Spinal cord (tissue), 9 donors: ENCODE measurements at regions not wholly inside any gene's neighbourhood (a gene's known extent, or its start where the extent isn't known, plus 50 kb on each side); places are given as distances from the start of the nearest gene placed in this dataset.
A peak's percentile ranks its signal among the peaks of the same experiment; 100 is the strongest.

ENCODE experiments used
- DNase-seq, 6 donors: peaks; one replicate each; pipeline versions ENCODE4 v3.0.0 to v3.0.0-alpha.2; 2013 to 2015; ENCODE audit warnings: low spot score in 6 of 6, low read depth in 4 of 6
- H3K27ac ChIP-seq: one replicate; pipeline ENCODE4 v1.5.1; 2013; ENCODE audit warnings: low read depth, low read length, control low read depth
- H3K27me3 ChIP-seq: one replicate; pipeline ENCODE4 v1.6.1; 2013; ENCODE audit warnings: low read length; ENCODE audit not compliant: control insufficient read depth, insufficient read depth
- H3K36me3 ChIP-seq: one replicate; pipeline ENCODE4 v1.6.1; 2013; ENCODE audit warnings: low read length; ENCODE audit not compliant: control insufficient read depth, insufficient read depth
- H3K4me1 ChIP-seq: one replicate; pipeline ENCODE4 v1.6.1; 2013; ENCODE audit warnings: low read length; ENCODE audit not compliant: control insufficient read depth, insufficient read depth
- H3K4me3 ChIP-seq: one replicate; pipeline ENCODE4 v1.5.1; 2013; ENCODE audit warnings: low read depth, low read length, control low read depth
- H3K9me3 ChIP-seq: one replicate; pipeline ENCODE4 v1.6.1; 2013; ENCODE audit warnings: low read length; ENCODE audit not compliant: control insufficient read depth, insufficient read depth
- WGBS: methylation state at CpG from one replicate; pipeline ENCODE4 v1.1.5; 2013; ENCODE audit warnings: missing lambda C conversion rate; ENCODE audit not compliant: insufficient coverage; 5-methylcytosine and 5-hydroxymethylcytosine counted together
- donor health status: healthy.

- Histone ChIP-seq H3K9me3 (no peaks in the 10 kb centered on the region), H3K36me3 (no peaks in the 10 kb centered on the region), H3K4me3 (no peak overlapping the region), H3K27ac (no peak overlapping the region), H3K27me3 (no peaks in the 10 kb centered on the region), H3K4me1 (no peaks in the 10 kb centered on the region)
- no CpG with 5 or more reads among the region's 2 CpGs for WGBS
- DNase-seq = no peak
Observed at GRCh38 chr4:160846121-160846520, 1317.7 kb downstream of the FSTL5 start.

- Histone ChIP-seq H3K4me3 (no peak overlapping the region), H3K27ac (no peak overlapping the region), H3K36me3 (no peaks in the 10 kb centered on the region), H3K27me3 (no peaks in the 10 kb centered on the region), H3K9me3 (no peaks in the 10 kb centered on the region), H3K4me1 (no peaks in the 10 kb centered on the region)
- no peak for DNase-seq
- WGBS = no CpG with 5 or more reads among the region's 1 CpG
Observed at GRCh38 chr4:160847228-160847627, 1316.6 kb downstream of the FSTL5 start.

- Histone ChIP-seq H3K27ac (no peak overlapping the region), H3K4me1 (no peaks in the 10 kb centered on the region), H3K4me3 (no peak overlapping the region), H3K36me3 (no peaks in the 10 kb centered on the region), H3K27me3 (no peaks in the 10 kb centered on the region), H3K9me3 (no peaks in the 10 kb centered on the region)
- DNase-seq = no peak
- WGBS = 61% methylated on average over 2 of the region's 4 CpGs
Observed at GRCh38 chr4:160848489-160848888, 1315.3 kb downstream of the FSTL5 start.

GRCh38 chr4:160848901-160849760, 1314.7 kb downstream of the FSTL5 start:
- no peaks in the 10 kb centered on the region for H3K27me3 ChIP-seq
- no peak overlapping the region for H3K27ac ChIP-seq
- H3K36me3 ChIP-seq = no peaks in the 10 kb centered on the region
- WGBS = 36% methylated on average over 5 of the region's 9 CpGs
- no peaks in the 10 kb centered on the region for H3K4me1 ChIP-seq
- no peak overlapping the region for H3K4me3 ChIP-seq
- H3K9me3 ChIP-seq = no peaks in the 10 kb centered on the region
- peak in 1 of 6 donors; percentile 16 for DNase-seq

GRCh38 chr4:160864253-160864652, 1299.5 kb downstream of the FSTL5 start:
- DNase-seq = no peak
- Histone ChIP-seq H3K36me3 (no peaks in the 10 kb centered on the region), H3K4me1 (no peaks in the 10 kb centered on the region), H3K27ac (no peak overlapping the region), H3K4me3 (no peak overlapping the region), H3K27me3 (no peaks in the 10 kb centered on the region), H3K9me3 (no peaks in the 10 kb centered on the region)
- WGBS = no CpG with 5 or more reads among the region's 1 CpG

GRCh38 chr4:160869899-160870298, 1293.9 kb downstream of the FSTL5 start:
- H3K36me3 ChIP-seq = no peaks in the 10 kb centered on the region
- no peak overlapping the region for H3K4me3 ChIP-seq
- H3K27me3 ChIP-seq = no peaks in the 10 kb centered on the region
- DNase-seq = no peak
- no peaks in the 10 kb centered on the region for H3K4me1 ChIP-seq
- H3K27ac ChIP-seq = no peak overlapping the region
- no peaks in the 10 kb centered on the region for H3K9me3 ChIP-seq

GRCh38 chr4:160872491-160872890, 1291.3 kb downstream of the FSTL5 start:
- Histone ChIP-seq H3K27ac (no peak overlapping the region), H3K27me3 (no peaks in the 10 kb centered on the region), H3K36me3 (no peaks in the 10 kb centered on the region), H3K9me3 (no peaks in the 10 kb centered on the region), H3K4me1 (no peaks in the 10 kb centered on the region), H3K4me3 (no peak overlapping the region)
- no peak for DNase-seq

GRCh38 chr4:160877087-160877790, 1286.6 kb downstream of the FSTL5 start:
- H3K4me1 ChIP-seq = no peaks in the 10 kb centered on the region
- H3K4me3 ChIP-seq = no peak overlapping the region
- no peak overlapping the region for H3K27ac ChIP-seq
- WGBS = 82% methylated on average over 8 of the region's 9 CpGs
- DNase-seq = no peak
- no peaks in the 10 kb centered on the region for H3K9me3 ChIP-seq
- H3K36me3 ChIP-seq = no peaks in the 10 kb centered on the region
- no peaks in the 10 kb centered on the region for H3K27me3 ChIP-seq

GRCh38 chr4:160880180-160880579, 1283.6 kb downstream of the FSTL5 start:
- no peaks in the 10 kb centered on the region for H3K4me1 ChIP-seq

GRCh38 chr4:160887668-160888067, 1276.1 kb downstream of the FSTL5 start:
- no peak overlapping the region for H3K27ac ChIP-seq
- no peaks in the 10 kb centered on the region for H3K27me3 ChIP-seq
- no peaks in the 10 kb centered on the region for H3K4me1 ChIP-seq
- no peak for DNase-seq
- H3K9me3 ChIP-seq = no peaks in the 10 kb centered on the region
- H3K4me3 ChIP-seq = no peak overlapping the region
- 100% methylated on average over 1 of the region's 1 CpG for WGBS
- no peaks in the 10 kb centered on the region for H3K36me3 ChIP-seq

More at GRCh38 chr4:160880180-160880579, 1283.6 kb downstream of the FSTL5 start:
- WGBS = 75% methylated on average over 1 of the region's 5 CpGs
- Histone ChIP-seq H3K27ac (no peak overlapping the region), H3K9me3 (no peaks in the 10 kb centered on the region), H3K27me3 (no peaks in the 10 kb centered on the region), H3K36me3 (no peaks in the 10 kb centered on the region), H3K4me3 (no peak overlapping the region)
- peak in 2 of 6 donors; percentile 1 to 4 for DNase-seq
